Left colon (tissue), 2 donors: ENCODE measurements at regions not wholly inside any gene's neighbourhood (a gene's known extent, or its start where the extent isn't known, plus 50 kb on each side); places are given as distances from the start of the nearest gene placed in this dataset.

ENCODE experiments used
- ATAC-seq: fragments of 200-7000 bp; cut with Tn5 transposase; one replicate; pipeline ENCODE4 v1.9.1; 2020; ENCODE audit warnings: mild to moderate bottlenecking, moderate library complexity
- DNase-seq, 2 donors: peaks; one replicate each; pipeline ENCODE4 v3.0.0-alpha.2; 2020
- intact Hi-C, 2 donors: fragments of 100-400 bp; cut with DNase I in 1 of 2; cut with micrococcal nuclease in 1 of 2; formaldehyde crosslinking; loops; one replicate each; pipeline versions ENCODE4 v1.11.2 to v1.14.0; 2022; cut with DNase I, micrococcal nuclease
- donor health status: DM: no; HTN: no; CAD: no.
- donor health status: DM: yes; HTN: yes; CAD: no.

DNA sequence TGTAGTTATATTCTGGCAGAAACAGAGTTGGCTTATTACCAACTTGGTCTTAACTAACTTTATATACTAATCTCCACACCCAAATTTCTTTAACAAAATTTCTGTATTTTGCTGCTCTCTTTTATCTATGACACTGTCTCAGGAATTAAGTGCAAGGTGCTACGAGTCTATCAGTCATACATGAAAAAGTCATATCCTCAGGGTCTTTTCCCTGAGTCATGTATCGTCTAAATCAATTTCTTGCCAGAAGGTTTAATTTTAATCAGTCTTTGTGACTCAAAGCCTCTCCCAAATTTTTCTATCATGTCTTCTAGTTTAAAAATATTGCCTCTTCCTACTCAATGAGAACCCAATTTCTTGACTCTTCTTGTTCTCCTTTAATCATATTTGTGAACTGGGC lies 1803.6 kb upstream of the PCDH7 start:
- DNase-seq (no peak), ATAC-seq (no peak)
- intact Hi-C loops = no loop called here

DNA sequence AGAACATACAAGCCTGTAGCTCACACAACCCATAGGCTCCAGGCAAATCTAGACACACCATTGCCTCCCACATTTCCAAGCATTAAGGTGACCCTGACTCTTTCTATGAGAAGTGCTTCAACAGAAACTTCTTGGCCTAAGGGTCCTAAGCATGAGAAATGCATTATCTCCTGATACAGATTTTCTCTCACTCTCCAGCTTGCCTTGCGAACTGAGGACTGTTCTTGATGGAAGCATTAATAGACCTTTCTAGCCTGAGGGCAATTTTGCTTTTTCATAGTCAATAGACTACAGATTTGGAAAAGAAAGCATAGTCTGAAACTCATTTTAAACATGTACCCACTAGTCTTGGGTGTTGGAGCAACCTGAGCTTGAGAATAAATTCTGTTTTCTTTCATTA lies 1801.3 kb upstream of the PCDH7 start:
- ATAC-seq (no peak), DNase-seq (no peak)
- intact Hi-C loops = no loop called here

DNA sequence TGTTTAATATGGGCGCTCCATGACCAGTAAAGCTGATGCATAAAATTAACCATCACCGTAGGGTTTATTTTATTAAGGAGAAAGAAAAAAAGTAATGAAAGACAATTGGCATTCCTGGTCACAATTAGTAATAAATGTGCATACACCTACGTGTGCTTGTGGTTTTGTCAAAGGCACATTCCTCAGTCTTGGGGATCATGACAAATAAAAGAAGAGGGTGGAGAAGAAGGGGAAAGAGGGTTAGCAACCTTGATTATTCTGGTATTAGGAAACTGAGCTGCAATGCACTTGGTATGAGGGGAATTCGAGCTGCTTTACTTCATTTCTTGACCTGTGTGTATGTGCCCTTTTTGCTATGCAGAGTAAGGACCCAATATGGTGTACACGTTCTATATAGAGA lies 1798.3 kb upstream of the PCDH7 start:
- no peak for DNase-seq
- intact Hi-C loops = no loop called here
- no peak for ATAC-seq

DNA sequence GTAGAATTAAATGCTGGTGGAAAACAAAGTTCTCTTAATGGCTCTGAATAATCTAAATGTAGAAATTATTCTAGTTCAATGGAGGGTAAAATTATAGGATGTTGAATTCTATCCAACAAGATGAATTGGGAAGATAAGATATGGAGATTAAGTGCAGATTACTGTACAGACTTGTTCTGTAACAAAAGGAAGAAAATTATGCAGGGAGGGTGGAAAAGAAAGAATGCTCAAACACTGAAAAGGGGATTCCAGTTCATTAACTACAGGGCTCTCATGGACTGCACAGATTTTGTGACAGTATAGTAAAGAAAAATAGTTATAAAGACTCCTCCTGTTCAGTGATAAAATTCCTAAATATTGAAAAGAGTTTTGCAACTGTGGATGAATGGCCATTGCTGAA lies 1794.0 kb upstream of the PCDH7 start:
- no peak for ATAC-seq
- intact Hi-C loops = no loop called here
- DNase-seq = no peak

DNA sequence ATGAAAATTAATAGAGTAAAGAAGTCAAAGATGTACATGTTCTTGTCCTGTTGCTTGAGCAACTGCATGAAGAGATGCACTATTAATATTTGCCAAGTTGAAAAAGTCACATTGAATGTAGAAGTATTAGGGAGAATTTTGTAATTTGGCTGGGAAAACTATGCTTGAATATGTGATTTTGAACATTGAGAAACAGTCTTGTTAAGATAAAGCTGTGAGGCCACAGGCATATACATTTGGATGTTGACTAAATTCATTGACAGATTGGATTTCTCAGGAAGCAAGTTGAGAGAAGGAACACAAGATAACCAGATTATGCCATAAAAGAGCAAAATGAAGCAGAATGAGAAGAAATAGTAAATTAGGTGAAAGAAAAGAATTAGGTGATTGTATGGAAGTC lies 1777.5 kb upstream of the PCDH7 start:
- no peak for DNase-seq
- intact Hi-C loops = no loop called here
- no peak for ATAC-seq

DNA sequence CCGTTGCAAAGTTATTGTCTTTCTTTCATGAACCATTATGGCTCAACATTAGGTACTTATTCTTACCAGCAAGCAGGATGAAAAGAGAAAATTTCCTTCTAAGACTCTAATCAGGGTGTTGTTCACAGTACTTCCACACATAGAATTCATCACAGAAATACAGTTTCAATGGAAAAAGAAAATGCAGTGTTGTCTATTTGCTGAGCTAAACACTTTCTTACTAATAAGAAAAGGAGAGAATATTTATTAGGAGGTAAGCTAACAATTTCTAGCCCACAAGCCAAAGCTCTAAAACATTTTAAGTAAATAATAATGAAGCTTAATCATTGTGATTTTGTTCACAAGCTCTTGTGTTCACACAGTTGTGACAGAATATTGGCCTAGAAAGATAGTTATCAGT lies 1772.8 kb upstream of the PCDH7 start:
- intact Hi-C loops = no loop called here
- ATAC-seq (no peak), DNase-seq (no peak)

DNA sequence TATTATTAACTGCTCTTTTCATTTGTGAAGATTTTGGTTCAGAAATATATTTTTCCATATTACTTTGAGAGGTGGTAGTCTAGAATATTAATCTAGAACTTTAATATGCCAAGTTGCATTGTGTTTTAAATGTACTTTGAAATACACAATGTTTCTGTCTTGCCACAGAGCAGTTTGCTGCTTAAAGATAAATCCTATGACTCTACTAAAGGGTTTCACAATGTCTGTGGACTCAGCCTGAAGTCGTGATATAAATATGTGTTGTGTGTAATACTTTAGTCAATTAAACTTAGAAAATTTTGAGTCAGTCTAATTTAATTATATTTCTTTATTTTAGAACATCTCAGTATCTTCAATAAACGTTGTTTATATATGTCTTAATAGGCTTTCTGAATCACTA lies 1771.7 kb upstream of the PCDH7 start:
- intact Hi-C loops = no loop called here
- ATAC-seq (no peak), DNase-seq (no peak)

DNA sequence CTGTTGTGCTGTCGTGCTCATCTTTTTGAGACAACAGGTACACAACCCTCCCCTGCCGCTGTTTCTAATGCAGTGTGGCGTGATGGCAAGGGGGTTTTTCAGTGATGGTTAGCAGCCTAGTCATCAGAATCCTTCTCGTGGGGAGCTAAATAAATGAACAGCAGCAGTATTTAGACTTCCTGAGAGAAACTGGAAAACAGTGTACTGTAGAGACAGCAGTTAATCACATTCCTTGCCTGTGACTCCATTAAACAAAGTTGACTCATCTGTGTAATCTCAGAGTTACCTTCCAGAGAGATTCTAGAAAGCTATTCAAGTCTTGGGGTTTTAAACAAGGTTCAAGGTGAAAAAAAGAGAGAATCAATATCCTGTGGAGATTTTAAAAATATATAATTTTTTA lies 1753.2 kb upstream of the PCDH7 start:
- no peak for DNase-seq
- no peak for ATAC-seq
- intact Hi-C loops = no loop called here

DNA sequence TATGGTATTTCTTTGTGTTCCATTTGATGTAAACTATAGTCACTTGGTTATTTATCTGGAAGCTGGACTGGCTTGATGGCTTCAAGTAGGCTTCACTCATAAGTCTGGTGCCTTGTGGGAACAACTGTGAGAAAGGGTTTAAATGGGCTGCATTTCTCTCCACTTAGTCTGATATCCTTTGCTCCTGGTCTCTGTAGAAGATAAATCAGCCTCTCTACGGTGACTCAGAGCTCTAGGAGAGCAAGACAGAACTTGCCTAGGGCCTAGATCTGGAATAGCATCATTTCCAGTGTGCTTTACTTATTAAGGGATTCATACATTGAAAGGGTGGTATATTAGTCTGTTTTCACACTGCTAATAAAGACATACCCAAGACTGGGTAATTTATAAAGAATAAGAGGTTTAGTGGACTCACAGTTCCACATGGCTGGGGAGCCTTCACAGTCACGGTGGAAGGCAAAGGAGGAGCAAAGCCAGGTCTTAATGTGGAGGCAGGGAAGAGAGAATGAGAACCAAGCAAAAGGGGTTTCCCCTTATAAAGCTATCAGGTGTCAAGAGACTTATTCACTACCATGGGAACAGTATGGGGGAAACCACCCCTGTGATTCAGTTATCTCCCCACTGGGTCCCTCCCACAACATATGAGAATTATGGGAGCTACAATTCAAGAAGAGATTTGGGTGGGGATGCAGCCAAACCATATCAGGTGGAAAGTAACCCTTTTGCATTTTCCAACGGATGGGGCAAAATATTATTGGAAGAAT lies 1746.4 kb upstream of the PCDH7 start:
- DNase-seq (no peak), ATAC-seq (no peak)
- intact Hi-C loops = no loop called here

DNA sequence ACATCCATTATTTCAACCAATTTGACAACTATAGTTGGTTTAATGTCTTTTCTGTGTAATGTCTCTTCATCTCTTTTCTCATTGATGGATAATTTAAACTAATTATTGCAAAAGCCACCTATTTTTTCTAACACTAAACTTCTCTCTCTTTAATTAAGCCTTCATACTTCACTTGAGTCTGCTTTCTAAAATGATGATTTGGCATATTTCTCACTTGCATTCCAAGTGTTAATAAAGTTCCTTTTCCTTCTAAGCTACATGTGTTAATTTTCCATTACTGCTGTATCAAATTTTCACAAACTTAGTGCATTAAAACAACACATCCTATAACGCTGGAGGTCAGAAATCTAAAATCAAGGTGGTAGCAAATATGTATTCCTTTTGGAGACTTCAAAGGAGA lies 1743.8 kb upstream of the PCDH7 start:
- intact Hi-C loops = no loop called here

DNA sequence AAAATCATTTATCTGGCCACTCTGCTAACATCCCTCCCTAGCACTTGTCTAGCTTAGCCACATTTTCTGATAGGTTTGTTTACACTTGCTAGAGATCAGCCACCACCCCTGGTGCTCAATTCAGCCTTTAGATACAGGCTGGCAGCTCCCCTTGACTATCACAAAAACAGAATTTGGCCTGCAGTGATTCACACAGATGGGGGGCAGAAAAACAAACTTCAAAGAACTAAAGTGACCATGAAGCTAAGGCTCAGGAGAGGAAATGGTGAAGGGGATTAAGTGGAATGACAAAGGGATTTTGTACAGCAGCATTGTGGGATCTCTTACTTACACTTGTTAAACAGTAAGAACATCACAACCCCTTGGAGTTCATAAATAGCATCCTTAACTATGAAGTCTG lies 1718.0 kb upstream of the PCDH7 start:
- intact Hi-C loops = no loop called here
- DNase-seq (no peak), ATAC-seq (no peak)

More for the DNA sequence above, 1743.8 kb upstream of the PCDH7 start:
- no peak for DNase-seq
- no peak for ATAC-seq

DNA sequence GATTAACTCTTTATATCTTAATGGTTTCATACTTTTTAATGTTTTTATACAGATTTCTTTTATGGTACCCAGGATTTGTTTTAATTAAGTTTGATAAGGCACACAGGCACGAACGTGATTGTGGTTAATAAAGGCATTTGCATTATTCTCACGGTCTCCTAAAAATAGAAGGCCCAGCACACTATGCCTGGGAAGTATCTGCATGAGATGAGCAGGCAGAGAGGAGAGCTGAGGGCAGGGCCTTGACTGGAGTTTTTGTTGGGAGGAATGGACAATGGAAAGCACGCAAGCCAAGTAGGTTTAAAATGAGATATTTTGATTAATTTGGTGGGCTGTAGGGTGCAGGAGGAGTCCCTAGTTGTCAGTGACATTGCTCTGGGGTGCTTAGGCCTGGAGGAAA lies 1714.3 kb upstream of the PCDH7 start:
- intact Hi-C loops = no loop called here
- DNase-seq (no peak), ATAC-seq (no peak)

DNA sequence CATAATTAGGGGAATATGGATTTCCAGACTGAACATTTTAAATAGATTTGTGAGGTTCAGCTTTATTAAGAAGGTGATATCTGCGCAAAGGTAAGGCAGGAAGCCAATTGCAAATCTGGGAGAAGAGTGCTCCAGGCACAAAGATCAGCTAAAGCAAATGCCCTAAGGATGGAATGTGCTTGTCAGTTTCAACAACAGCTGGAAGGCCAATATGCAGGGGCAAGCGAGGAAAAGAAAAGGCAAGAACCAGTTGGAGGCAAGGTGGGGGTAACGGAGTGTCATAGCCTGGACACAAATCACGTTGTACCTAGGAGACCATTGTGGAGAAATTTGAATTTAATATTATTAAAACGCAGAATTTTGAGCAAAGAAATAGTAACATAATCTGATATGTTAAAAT lies 1710.3 kb upstream of the PCDH7 start:
- ATAC-seq (no peak), DNase-seq (no peak)
- intact Hi-C loops = no loop called here

DNA sequence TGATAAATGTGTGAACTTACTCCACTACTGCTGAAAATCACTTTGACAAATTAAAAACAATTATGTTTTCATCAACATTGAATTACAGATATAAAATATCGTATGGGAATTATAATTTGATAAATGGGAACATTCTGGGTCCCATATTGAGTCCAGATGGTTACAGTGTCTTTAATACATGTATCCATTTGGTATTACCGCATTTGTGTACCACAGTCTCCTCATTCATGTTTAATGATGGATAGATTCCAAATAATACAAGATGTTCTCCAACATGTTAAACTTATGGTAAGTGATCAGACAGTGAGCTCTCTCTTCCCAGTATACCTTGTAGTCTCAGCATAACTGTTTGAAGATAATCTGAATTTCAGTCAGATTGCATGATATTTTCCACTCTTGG lies 1706.8 kb upstream of the PCDH7 start:
- DNase-seq = no peak
- intact Hi-C loops = no loop called here
- ATAC-seq = no peak

DNA sequence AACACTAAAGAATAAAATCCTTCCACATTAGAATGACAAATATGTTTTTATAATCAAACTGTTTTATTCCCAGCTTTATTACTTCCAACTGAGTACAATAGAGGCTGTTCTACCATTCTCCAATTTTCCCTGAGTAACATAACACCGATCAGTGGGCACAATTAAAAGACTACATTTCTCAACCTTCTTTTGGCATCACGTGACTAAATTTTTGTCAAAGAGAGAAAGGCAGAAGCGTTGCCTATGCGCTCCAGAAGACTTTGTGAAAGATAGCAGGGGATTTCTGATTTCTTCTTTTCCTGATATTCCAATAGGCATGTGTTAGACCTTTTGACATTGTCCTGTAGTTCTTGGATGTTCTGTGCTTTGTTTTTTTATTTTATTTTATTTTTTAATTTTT lies 1705.6 kb upstream of the PCDH7 start:
- DNase-seq (no peak), ATAC-seq (no peak)
- intact Hi-C loops = no loop called here

DNA sequence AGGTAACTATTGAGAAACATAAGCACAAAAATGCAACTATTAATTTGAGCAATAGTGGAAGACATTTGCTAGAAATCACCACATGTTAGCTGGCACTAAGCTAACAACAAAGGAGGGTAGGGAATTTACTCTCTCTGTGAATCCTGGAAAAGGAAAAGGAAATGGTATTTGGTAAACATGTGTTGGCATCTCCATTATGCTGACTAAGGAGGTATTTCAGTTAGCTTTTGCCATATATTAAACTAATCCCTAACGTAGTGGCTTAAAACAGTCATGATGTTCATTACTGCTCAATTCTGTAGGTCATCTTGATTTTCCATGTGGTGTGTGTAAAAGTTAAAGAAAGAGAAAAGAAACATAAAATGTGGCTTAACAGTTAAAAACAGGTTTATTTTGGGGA lies 1686.5 kb upstream of the PCDH7 start:
- intact Hi-C loops = no loop called here
- ATAC-seq = no peak

DNA sequence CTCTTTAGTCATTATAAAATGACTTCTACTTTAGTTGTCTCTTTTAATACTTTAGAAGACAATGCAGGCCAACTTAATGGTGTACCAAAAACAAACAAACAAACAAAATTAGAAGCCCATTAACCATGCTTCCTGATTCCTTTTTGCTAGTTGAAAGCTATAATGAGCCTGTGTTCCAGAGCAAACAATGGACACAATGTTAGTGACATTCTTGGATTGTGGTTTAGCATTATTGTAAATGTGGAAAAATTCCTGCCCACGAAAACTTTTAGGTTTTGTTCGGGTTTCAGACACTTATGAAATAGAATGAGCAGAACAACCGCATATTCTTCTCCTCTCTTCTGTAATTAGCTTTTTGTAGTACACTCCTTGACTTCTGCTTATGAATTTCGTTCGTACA lies 1682.7 kb upstream of the PCDH7 start:
- intact Hi-C loops = no loop called here
- ATAC-seq = no peak
- DNase-seq = no peak

More for the DNA sequence above, 1686.5 kb upstream of the PCDH7 start:
- no peak for DNase-seq

DNA sequence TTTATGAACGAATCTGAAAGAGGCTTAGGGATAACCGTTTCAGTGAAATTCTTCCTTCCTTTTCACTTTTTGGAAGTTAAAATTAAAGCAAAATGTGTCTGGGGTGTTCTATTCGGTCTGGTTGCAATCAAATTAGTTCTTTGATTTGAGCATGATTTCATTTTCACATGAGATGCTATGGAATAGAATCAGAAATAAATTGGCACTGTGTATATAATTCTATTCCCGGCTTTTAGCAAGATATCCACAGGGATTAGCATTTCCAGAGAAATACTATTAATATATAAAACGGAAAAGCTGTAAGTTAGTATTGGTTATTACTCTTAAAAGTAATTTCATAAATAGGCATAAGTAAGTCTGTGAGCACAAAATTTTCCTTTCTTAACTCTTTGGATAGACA lies 1676.8 kb upstream of the PCDH7 start:
- intact Hi-C loops = no loop called here
- DNase-seq = no peak
- ATAC-seq = no peak

DNA sequence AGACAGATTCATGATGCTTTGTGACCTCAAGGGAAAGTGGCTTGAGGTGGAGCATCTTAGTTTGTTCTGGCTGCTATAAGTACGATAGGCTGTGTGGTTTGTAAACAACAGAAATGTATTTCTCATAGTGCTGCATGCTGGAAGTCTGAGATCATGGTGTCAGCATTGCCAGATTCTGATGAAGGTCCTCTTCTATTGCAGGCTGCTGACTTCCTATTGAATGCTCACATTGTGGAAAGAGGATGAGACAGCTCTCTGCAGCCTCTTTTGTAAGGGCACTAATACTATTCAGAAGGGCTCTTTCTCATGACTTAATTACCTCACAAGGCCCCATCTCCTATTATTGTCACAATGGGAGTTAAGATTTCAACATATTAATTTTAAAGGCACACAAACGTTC lies 1674.0 kb upstream of the PCDH7 start:
- ATAC-seq = no peak
- intact Hi-C loops = no loop called here
- no peak for DNase-seq

DNA sequence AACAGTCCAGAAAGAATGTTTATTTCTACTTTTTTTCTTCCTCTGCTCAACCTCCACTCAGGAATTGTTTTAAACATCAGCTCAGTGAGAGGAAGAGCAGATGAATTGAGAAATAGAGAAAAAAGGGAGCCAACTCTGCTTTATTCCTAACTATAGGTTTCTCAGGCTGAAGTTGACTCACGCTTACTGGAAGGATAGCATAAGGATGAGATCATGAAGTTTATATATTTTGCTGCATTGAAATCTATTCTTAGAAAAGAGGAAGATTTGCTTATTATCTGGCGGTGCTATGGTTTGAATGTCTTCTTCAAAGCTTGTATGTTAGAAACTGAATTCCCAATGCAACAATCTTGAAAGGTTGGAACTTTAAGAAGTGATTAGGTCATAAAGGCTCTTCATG lies 1673.4 kb upstream of the PCDH7 start:
- intact Hi-C loops = no loop called here
- ATAC-seq = no peak
- DNase-seq = no peak

DNA sequence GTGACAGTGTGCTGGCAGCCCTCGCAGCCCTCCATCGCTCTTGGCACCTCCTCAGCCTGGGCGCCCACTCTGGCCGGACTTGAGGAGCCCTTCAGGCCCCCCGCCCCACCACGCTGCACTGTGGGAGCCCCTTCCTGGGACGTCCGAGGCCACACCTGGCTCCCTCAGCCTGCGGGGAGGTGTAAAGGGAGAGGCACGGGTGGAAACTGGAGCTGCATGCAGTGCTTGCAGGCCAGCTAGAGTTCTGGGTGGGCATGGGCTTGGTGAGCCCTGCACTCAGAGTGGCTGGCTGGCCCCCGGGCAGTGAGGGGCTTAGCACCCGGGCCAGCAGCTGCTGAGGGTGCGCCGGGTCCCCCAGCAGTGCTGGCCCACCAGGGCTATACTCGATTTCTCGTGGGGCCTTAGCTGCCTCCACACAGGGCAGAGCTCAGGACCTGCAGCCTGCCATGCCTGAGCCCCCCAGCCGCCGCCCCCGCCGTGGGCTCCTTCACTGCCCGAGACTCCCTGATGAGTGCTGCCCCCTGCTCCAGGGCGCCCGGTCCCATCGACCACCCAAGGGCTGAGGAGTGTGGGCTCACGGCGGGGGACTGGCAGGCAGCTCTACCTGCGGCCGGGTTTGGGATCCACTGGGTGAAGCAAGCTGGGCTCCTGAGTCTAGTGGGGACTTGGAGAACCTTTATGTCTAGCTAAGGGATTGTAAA lies 1672.7 kb upstream of the PCDH7 start:
- ATAC-seq (no peak), DNase-seq (no peak)
- intact Hi-C loops = no loop called here
